ENCODE measurements at regions not wholly inside any gene's neighbourhood (a gene's known extent, or its start where the extent isn't known, plus 50 kb on each side); places are given as distances from the start of the nearest gene placed in this dataset.

- no peak for TF ChIP-seq CTCF (IDR thresholded peaks at IDR 0.05; ENCODE audit: low read depth, low read length, missing input control)
- no peak for TF ChIP-seq REST (IDR thresholded peaks at IDR 0.05)
Observed at GRCh38 chr2:16125614-16126516, 185.5 kb downstream of the MYCN start.
